ENCODE measurements at regions not wholly inside any gene's neighbourhood (a gene's known extent, or its start where the extent isn't known, plus 50 kb on each side); places are given as distances from the start of the nearest gene placed in this dataset.
"Not testable (repeated sequence)": the region's sequence is repeated elsewhere in the genome, so short reads cannot be mapped to it uniquely, and the experiment has no call there.

GRCh38 chr2:149902081-149902480 is 314.5 kb upstream of the MMADHC start:
- DNase-seq, result no peak

GRCh38 chr2:149901231-149901859 is 313.8 kb upstream of the MMADHC start:
- peak; percentile 18 for DNase-seq

GRCh38 chr2:149899390-149899789 is 311.8 kb upstream of the MMADHC start:
- DNase-seq, result no peak

GRCh38 chr2:149894760-149895159 is 307.2 kb upstream of the MMADHC start:
- peak; percentile 87 for DNase-seq

- no peak for DNase-seq
These were observed 306.7 kb upstream of the MMADHC start for GRCh38 chr2:149894226-149894625.

GRCh38 chr2:149892563-149892962 is 305.0 kb upstream of the MMADHC start:
- no peak for DNase-seq

- no peak for DNase-seq
These were observed 298.4 kb upstream of the MMADHC start for GRCh38 chr2:149885946-149886345.

GRCh38 chr2:149885468-149885867 is 297.9 kb upstream of the MMADHC start:
- DNase-seq, result no peak

GRCh38 chr2:149884871-149885270 is 297.3 kb upstream of the MMADHC start:
- no peak for DNase-seq

GRCh38 chr2:149877913-149878312 is 290.3 kb upstream of the MMADHC start:
- DNase-seq, result peak; percentile 8

- DNase-seq, result no peak
These were observed 289.5 kb upstream of the MMADHC start for GRCh38 chr2:149877074-149877473.

GRCh38 chr2:149873936-149874335 is 286.4 kb upstream of the MMADHC start:
- no peak for DNase-seq

- DNase-seq, result no peak
These were observed 285.1 kb upstream of the MMADHC start for GRCh38 chr2:149872638-149873150.

GRCh38 chr2:149872041-149872440 is 284.5 kb upstream of the MMADHC start:
- no peak for DNase-seq

- DNase-seq, result no peak
These were observed 283.7 kb upstream of the MMADHC start for GRCh38 chr2:149871091-149871885.

- no peak for DNase-seq
These were observed 275.7 kb upstream of the MMADHC start for GRCh38 chr2:149863227-149863626.

GRCh38 chr2:149861034-149861433 is 273.5 kb upstream of the MMADHC start:
- DNase-seq, result no peak

GRCh38 chr2:149860276-149860921 is 272.8 kb upstream of the MMADHC start:
- peak; percentile 83 for DNase-seq

GRCh38 chr2:149858901-149859634 is 271.5 kb upstream of the MMADHC start:
- DNase-seq, result peak; percentile 41

- DNase-seq, result peak; percentile 37
These were observed 270.6 kb upstream of the MMADHC start for GRCh38 chr2:149858216-149858615.

GRCh38 chr2:149857344-149857743 is 269.8 kb upstream of the MMADHC start:
- peak; percentile 43 for DNase-seq

- not testable (repeated sequence) for DNase-seq
These were observed 268.3 kb upstream of the MMADHC start for GRCh38 chr2:149855859-149856258.

- no peak for DNase-seq
These were observed 262.0 kb upstream of the MMADHC start for GRCh38 chr2:149849591-149849990.
